Mucosa of descending colon (tissue), 3 donors: ENCODE measurements at regions not wholly inside any gene's neighbourhood (a gene's known extent, or its start where the extent isn't known, plus 50 kb on each side); places are given as distances from the start of the nearest gene placed in this dataset.

Source experiments
- ATAC-seq: fragments of 200-7000 bp; cut with Tn5 transposase; one replicate; pipeline ENCODE4 v1.9.1; 2020; ENCODE audit warnings: mild to moderate bottlenecking, moderate library complexity
- DNase-seq, 3 donors: peaks; one replicate each; pipeline ENCODE4 v3.0.0-alpha.2; 2020
- H3K36me3 ChIP-seq: fragments of 200-600 bp; one replicate; pipeline ENCODE4 v1.8.0; 2021; ENCODE audit warnings: low read depth, mild to moderate bottlenecking
- H3K4me1 ChIP-seq: fragments of 200-600 bp; one replicate; pipeline ENCODE4 v1.8.0; 2021; ENCODE audit warnings: low read depth, mild to moderate bottlenecking
- H3K4me3 ChIP-seq: fragments of 200-600 bp; one replicate; pipeline ENCODE4 v1.8.0; 2021; ENCODE audit warnings: mild to moderate bottlenecking
- H3K9me3 ChIP-seq: fragments of 200-600 bp; one replicate; pipeline ENCODE4 v1.8.0; 2021; ENCODE audit warnings: mild to moderate bottlenecking
- intact Hi-C, 2 donors: fragments of 100-400 bp; cut with DNase I in 1 of 2; cut with micrococcal nuclease in 1 of 2; formaldehyde crosslinking; loops; one replicate each; pipeline versions ENCODE4 v1.11.0 to v1.11.1; 2022; cut with DNase I, micrococcal nuclease
- TF ChIP-seq, protein P1 (sequence below): fragments of 200-600 bp; IDR thresholded peaks from one replicate; pipeline ENCODE4 v1.8.0; 2022; ENCODE audit warnings: antibody characterized with exemption, mild to moderate bottlenecking
- donor health status: DM: no; HTN: no; CAD: no; lungs with moderate emphysema.
- donor health status: DM: no; HTN: no; CAD: no.
- donor health status: DM: no; HTN: yes; CAD: no.

DNA sequence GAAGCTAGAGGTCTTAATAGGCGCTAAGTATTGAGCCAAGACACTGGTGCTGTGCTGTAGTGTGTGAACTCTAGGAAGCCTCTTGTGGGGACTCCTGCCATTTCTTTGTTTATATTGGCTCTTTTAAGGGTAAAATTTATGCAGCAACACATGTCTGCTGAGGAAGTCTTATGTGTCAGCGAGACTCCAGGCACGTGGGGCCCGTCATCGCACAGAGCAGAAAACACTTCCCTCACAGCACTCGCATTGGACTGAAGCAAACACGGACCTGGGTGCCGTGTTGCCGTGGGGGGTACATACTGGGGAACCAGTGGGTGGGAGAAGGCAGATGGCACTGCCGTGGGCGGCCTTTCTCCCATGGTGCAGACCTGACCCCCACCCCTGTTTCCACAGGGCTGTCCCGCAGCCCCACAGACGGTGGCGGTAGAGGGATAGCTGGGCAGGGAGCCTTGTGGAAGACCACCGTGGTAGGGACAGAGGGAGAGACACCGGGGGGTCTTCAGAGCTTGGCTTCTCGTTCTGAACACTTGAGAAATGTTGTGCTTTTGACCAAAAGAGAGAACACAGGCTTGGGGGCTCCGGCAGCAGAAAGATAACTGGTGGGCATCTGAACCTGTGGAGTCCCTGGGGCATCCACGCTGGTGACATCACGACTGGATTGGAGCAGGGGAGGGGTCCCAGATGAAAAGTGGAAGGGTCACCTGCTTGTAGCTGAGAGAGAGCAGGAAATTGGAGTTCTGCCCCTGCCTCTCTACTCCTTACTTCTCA, 284.7 kb upstream of the SHH start:
- DNase-seq = no peak
- TF ChIP-seq, protein P1, sequence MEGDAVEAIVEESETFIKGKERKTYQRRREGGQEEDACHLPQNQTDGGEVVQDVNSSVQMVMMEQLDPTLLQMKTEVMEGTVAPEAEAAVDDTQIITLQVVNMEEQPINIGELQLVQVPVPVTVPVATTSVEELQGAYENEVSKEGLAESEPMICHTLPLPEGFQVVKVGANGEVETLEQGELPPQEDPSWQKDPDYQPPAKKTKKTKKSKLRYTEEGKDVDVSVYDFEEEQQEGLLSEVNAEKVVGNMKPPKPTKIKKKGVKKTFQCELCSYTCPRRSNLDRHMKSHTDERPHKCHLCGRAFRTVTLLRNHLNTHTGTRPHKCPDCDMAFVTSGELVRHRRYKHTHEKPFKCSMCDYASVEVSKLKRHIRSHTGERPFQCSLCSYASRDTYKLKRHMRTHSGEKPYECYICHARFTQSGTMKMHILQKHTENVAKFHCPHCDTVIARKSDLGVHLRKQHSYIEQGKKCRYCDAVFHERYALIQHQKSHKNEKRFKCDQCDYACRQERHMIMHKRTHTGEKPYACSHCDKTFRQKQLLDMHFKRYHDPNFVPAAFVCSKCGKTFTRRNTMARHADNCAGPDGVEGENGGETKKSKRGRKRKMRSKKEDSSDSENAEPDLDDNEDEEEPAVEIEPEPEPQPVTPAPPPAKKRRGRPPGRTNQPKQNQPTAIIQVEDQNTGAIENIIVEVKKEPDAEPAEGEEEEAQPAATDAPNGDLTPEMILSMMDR = no peak
- Histone ChIP-seq H3K9me3 (no peaks in the 10 kb centered on the region), H3K4me3 (no peak overlapping the region), H3K36me3 (no peaks in the 10 kb centered on the region), H3K4me1 (no peaks in the 10 kb centered on the region)
- ATAC-seq = no peak
- intact Hi-C loops = no loop called here

DNA sequence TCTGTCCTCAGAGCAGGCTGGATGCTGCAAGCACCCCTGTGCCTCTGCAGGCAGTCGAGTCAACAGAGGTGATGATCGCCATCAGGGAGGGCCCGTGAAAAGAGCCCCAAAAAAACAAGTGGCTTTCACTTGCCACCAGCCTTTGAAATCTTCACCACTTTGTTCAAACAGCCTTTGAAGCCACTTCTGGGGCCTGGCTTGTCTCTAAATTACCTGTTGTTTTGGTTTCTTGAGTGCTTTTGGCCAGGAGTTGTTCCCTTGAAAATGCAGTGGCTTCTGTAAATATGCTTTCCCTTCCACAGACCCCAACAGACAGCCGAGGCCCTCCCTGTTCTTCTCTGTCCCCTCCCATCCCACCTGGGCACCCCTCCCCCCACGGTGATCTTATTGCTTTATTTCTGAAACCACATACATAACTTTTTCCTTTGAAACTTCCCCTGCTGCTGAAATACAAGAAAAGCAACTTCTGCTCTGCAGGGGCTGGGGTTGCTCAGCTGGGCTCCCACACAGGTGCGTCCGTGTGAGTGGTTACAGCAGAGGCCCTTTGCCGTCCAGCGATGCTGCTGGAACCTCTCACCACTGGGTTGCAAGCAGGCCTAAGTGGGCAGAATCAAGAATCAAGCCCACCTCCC, 283.8 kb upstream of the SHH start:
- no peaks in the 10 kb centered on the region for H3K36me3 ChIP-seq
- no peak overlapping the region for H3K4me3 ChIP-seq
- DNase-seq (no peak), ATAC-seq (no peak)
- H3K9me3 ChIP-seq = no peaks in the 10 kb centered on the region
- TF ChIP-seq, protein P1 = no peak
- no peaks in the 10 kb centered on the region for H3K4me1 ChIP-seq
- intact Hi-C loops = no loop called here

DNA sequence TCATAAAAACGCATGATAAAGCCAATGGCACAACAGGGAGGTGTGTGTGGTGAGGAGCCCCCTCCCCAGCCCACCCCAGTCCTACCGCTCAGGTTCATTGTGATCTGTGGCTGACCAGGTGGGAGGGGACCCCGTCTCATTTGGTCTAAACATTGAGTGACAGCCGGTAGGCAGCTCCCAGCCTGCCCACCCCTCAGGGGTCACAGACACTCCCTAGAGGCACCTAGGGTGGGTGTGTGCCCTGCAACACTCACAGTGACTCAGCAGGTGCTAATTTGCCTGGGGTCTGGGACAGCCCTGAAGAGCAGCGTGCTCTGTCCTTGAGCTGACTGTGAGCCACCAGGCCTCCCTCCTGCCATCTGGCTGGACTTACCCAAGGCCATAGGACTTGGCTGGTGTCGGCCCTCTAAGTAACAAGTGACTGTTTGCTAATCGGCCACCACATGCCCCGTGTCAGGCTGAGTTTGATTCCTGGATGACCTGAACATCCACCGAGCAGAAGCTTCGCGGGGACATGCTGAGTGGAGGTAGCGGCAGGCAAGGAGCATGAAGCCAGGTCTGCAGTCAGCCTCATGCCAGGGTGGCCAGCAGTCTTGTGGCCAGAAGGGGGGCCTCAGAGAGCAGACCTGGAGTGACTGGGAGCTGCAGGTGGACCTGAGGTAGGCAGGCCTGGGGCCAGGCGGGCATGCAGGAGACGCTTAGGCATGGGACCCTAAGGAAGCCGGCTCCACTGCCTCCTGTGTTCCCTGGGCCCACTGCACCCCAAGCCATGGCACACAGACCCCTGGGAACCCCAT, 282.3 kb upstream of the SHH start:
- ATAC-seq = no peak

DNA sequence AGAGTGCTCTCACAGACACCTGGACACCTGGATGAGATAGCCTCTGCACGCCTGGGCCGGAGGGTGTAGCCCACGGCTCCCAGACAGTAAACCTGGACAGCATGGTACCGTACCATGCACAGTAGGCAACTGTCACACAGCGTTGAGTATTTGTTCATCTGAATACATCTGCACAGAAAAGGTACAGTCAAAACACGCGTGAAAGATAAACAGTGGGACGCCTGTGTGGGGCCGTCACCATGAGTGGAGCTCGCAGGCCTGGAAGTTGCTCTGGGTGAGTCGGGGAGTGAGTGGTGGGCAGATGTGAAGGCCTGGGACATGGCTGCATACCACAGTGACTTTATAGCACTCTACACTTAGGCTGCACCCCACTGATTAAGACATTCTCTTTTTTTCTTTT, 280.0 kb upstream of the SHH start:
- Histone ChIP-seq H3K4me3 (no peak overlapping the region), H3K9me3 (no peaks in the 10 kb centered on the region), H3K4me1 (no peaks in the 10 kb centered on the region), H3K36me3 (no peaks in the 10 kb centered on the region)
- no peak for ATAC-seq
- intact Hi-C loops = no loop called here
- TF ChIP-seq, protein P1 = no peak
- no peak for DNase-seq

More for the DNA sequence above, 282.3 kb upstream of the SHH start:
- no peak overlapping the region for H3K4me3 ChIP-seq
- H3K36me3 ChIP-seq = no peaks in the 10 kb centered on the region
- H3K4me1 ChIP-seq = no peaks in the 10 kb centered on the region
- TF ChIP-seq, protein P1 = no peak
- no peaks in the 10 kb centered on the region for H3K9me3 ChIP-seq
- DNase-seq = no peak
- intact Hi-C loops = no loop called here

DNA sequence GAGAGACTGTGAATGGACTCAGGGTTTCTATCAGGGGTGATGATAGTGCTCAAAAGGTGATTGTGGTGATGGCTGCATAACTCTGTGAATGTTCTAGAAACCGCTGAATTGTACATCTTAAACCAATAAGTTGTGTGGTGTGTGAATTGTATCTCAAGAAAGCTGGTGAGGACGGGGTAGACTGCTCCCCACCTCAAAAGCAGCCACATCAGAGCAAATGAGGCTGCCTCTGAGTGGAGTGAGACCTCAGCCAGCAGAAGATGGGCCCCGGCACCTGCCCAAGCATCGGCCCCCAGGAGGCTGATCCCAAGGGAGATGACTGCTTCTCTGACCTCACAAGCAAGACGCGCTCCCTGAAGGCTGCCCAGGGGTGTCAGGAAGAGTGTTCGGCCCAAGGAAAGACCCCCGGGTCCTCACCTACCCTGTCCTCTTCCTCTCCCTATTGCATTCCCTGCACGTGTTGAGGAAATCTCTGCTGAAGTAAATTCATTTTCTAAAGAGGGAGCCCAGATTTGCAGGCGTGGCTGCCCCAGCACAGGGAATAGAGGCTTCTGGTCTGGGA, 279.3 kb upstream of the SHH start:
- intact Hi-C loops = no loop called here
- no peaks in the 10 kb centered on the region for H3K36me3 ChIP-seq
- H3K9me3 ChIP-seq = no peaks in the 10 kb centered on the region
- TF ChIP-seq, protein P1 = no peak
- no peak overlapping the region for H3K4me3 ChIP-seq
- DNase-seq (no peak), ATAC-seq (no peak)
- H3K4me1 ChIP-seq = no peaks in the 10 kb centered on the region
